Gastroesophageal sphincter (tissue), 4 donors: ENCODE measurements at regions not wholly inside any gene's neighbourhood (a gene's known extent, or its start where the extent isn't known, plus 50 kb on each side); places are given as distances from the start of the nearest gene placed in this dataset.

Source experiments
- ATAC-seq: fragments of 150-250 bp; one replicate; pipeline ENCODE4 v1.9.1; 2016; ENCODE audit warnings: mild to moderate bottlenecking, moderate library complexity
- H3K27ac ChIP-seq, 4 donors: fragments of 200-600 bp; sonication (generic) in 3 of 4; 1 replicate in 3 of 4; 2 replicates in 1 of 4; pipeline ENCODE4 v1.5.1; 2016 to 2019
- H3K27me3 ChIP-seq: fragments of 200-600 bp; sonication (generic); one replicate; pipeline ENCODE4 v1.5.1; 2019
- H3K36me3 ChIP-seq, 2 donors: fragments of 200-600 bp; sonication (generic); one replicate each; pipeline ENCODE4 v1.5.1; 2019; ENCODE audit warnings: control low read depth in 1 of 2
- H3K4me1 ChIP-seq, 3 donors: fragments of 200-600 bp; sonication (generic); 1 replicate in 2 of 3; 2 replicates in 1 of 3; pipeline ENCODE4 v1.5.1; 2016 to 2019; ENCODE audit warnings: control low read depth in 2 of 3
- H3K4me3 ChIP-seq, 2 donors: fragments of 200-600 bp; sonication (generic); one replicate each; pipeline ENCODE4 v1.5.1; 2019; ENCODE audit warnings: mild to moderate bottlenecking in 1 of 2, moderate library complexity in 1 of 2
- H3K9me3 ChIP-seq, 3 donors: fragments of 200-600 bp; sonication (generic); one replicate each; pipeline ENCODE4 v1.5.1; 2017 to 2019; ENCODE audit warnings: control low read depth in 2 of 3
- EP300 ChIP-seq: sonication (generic); formaldehyde crosslinking; IDR thresholded peaks from one replicate; pipeline ENCODE4 v1.6.1; 2017; ENCODE audit warnings: antibody characterized with exemption, mild to moderate bottlenecking
- POLR2A ChIP-seq, 2 donors: fragments of 450-650 bp; IDR thresholded peaks; one replicate each; pipeline ENCODE4 v1.6.1; 2017; ENCODE audit warnings: antibody characterized with exemption in 2 of 2, mild to moderate bottlenecking in 2 of 2, moderate library complexity in 1 of 2
- POLR2AphosphoS5 ChIP-seq: sonication (generic); formaldehyde crosslinking; IDR thresholded peaks from one replicate; pipeline ENCODE4 v1.6.1; 2017; ENCODE audit warnings: antibody characterized with exemption
- WGBS, 2 donors: methylation state at CpG; one replicate each; pipeline ENCODE4 v1.1.5; 2018; ENCODE audit warnings: low coverage in 1 of 2; 5-methylcytosine and 5-hydroxymethylcytosine counted together
- TF ChIP-seq, protein P1 (sequence below), 4 experiments: fragments of 200-600 bp in 2 of 4; fragments of 450-650 bp in 2 of 4; sonication (generic) in 1 of 4; IDR thresholded peaks; one replicate each; pipeline ENCODE4 v1.5.1; 2017 to 2019; ENCODE audit warnings: antibody characterized with exemption in 4 of 4, mild to moderate bottlenecking in 2 of 4, moderate library complexity in 2 of 4

DNA sequence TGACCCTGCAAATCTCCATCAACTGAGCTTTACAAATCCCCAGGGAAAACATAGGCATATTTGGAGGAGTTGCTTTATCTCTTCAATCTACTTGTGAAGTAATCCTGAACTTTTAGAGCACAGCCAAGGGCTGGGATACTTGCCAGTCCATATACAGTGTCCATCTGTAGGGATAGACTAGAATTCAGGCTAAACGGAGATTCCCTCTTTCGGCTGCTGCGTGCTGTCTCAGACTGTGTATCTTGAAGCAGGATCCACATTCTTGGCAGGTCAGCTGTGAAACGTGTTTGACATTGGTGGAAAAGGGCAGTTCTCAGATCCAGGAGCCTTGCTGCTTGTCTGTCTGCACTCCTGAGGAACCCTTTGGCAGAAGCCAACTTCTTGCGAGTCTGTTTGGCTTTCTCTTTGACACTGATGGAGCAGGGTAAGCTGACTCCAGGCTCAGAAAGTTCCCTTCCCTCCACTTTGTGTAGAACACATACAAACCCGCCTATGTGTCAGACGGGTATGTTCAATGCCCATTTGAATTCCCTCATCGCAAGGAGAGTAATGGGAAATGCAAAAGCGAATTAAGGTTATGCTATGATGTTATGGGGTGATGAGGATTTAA is 221.8 kb downstream of the MAP2K4 start:
- 19 to 29% methylated on average over 6 to 7 of the region's 9 CpGs for WGBS, 2 donors
- TF ChIP-seq POLR2AphosphoS5: peak; percentile 58
- TF ChIP-seq, protein P1, sequence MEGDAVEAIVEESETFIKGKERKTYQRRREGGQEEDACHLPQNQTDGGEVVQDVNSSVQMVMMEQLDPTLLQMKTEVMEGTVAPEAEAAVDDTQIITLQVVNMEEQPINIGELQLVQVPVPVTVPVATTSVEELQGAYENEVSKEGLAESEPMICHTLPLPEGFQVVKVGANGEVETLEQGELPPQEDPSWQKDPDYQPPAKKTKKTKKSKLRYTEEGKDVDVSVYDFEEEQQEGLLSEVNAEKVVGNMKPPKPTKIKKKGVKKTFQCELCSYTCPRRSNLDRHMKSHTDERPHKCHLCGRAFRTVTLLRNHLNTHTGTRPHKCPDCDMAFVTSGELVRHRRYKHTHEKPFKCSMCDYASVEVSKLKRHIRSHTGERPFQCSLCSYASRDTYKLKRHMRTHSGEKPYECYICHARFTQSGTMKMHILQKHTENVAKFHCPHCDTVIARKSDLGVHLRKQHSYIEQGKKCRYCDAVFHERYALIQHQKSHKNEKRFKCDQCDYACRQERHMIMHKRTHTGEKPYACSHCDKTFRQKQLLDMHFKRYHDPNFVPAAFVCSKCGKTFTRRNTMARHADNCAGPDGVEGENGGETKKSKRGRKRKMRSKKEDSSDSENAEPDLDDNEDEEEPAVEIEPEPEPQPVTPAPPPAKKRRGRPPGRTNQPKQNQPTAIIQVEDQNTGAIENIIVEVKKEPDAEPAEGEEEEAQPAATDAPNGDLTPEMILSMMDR (IDR thresholded peaks at IDR 0.05): no peak
- Histone ChIP-seq H3K4me3 (no peak overlapping the region), H3K36me3 (no peaks in the 10 kb centered on the region), H3K27ac (peak overlapping the region; percentile 56 to 78 (median 68)), H3K4me1 (peaks cover 0 to 25% (median 4%) of the 10 kb centered on the region in 3 donors), H3K9me3 (no peaks in the 10 kb centered on the region), H3K27me3 (no peaks in the 10 kb centered on the region)
- peak; percentile 82 for ATAC-seq

DNA sequence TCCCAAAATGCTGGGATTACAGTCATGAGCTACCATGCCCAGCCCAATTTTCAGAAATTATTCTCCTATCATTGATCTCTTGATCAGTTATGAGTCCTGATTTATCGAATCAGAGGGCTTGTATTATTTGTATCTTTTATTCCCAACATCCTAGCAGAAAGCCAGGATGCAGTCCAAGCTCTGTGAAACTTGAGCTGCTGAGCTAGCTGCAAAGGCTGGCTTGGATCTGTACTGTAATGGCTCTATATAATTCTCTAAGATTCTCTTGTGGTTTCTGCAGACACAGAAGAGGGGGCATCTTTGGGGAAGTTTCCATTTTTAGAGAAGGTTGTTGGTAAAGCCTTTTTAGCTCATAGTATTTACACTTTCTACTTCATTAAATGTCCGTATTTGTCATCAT is 227.1 kb downstream of the MAP2K4 start:
- peaks cover 0 to 20% (median 3%) of the 10 kb centered on the region in 3 donors for H3K4me1 ChIP-seq
- no peak for ATAC-seq
- H3K27me3 ChIP-seq: no peaks in the 10 kb centered on the region
- H3K36me3 ChIP-seq: no peaks in the 10 kb centered on the region
- 16 to 31% methylated on average over 2 of the region's 2 CpGs for WGBS, 2 donors
- H3K4me3 ChIP-seq: no peak overlapping the region
- H3K27ac ChIP-seq: no peak overlapping the region
- no peak for TF ChIP-seq EP300
- TF ChIP-seq, protein P1 (IDR thresholded peaks at IDR 0.05): no peak
- TF ChIP-seq POLR2AphosphoS5: no peak
- no peak for TF ChIP-seq POLR2A (IDR thresholded peaks at IDR 0.05)
- no peaks in the 10 kb centered on the region for H3K9me3 ChIP-seq

DNA sequence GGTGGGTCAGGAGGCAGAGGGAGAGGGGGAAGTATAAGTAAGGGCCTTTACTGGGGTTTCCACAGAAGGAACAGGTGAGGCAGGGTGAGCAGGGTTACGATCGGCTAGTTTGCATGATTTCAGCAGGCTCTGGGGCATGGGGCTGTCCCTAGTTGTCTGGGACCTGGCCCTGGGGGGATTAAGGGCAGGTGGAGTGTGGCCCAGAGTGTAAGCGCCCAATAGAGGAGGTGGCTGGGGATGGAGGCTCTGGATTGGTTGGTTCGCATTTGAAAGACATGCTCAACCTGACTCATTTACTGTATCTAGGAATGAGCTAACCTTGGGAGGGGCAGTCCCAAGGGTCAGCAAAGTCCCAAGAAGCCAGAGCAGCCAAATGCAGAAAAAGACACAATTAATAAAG is 230.3 kb downstream of the MAP2K4 start:
- no peaks in the 10 kb centered on the region for H3K9me3 ChIP-seq
- H3K36me3 ChIP-seq: no peaks in the 10 kb centered on the region
- peaks cover 0 to 23% (median 0%) of the 10 kb centered on the region in 3 donors for H3K4me1 ChIP-seq
- WGBS, 2 donors: 94% methylated on average over 2 to 4 of the region's 4 CpGs
- H3K27ac ChIP-seq: peak overlapping the region in 3 of 4 donors; percentile 20 to 71 (median 65)
- H3K27me3 ChIP-seq: no peaks in the 10 kb centered on the region
- no peak for TF ChIP-seq EP300
- TF ChIP-seq POLR2AphosphoS5: no peak
- TF ChIP-seq, protein P1 (IDR thresholded peaks at IDR 0.05): no peak
- no peak overlapping the region for H3K4me3 ChIP-seq
- no peak for ATAC-seq

DNA sequence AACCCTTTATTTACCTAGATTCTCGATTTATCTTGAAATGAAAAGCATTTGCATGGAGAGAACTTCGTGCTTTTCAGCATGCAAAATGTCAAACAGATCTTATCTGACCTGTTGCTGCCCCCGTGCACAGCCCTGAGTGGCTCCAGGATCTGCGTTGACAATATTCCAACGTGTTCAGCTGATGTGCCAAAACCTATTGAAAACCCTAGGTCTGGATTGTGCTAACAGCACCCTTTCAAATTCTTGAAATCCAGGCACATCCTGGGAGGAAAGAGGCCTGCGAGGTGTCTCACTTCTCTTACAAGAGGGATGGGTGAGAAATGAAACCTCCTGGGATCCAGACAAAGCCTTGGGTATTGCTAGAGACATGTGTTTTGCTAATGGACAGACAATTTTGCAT is 231.8 kb downstream of the MAP2K4 start:
- no peak for ATAC-seq
- peak overlapping the region; percentile 57 to 71 (median 64) for H3K27ac ChIP-seq

DNA sequence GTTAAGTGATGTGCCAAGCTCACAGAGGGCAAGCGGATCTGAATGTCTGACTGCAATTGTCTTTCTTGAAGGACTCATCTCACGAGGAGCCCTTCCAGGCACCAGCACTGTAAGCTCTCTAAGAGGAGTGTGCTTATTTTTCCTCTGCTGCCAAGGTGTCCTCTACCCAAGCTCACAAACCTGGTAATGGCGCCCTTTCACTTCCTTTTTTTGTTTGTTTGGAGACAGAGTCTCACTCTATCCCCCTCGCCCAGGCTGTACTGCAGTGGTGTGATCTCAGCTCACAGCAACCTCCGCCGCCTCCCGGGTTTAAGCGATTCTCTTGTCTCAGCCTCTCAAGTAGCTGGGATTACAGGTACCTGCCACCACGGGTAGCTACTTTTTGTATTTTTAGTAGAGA is 233.8 kb downstream of the MAP2K4 start:
- no peak overlapping the region for H3K4me3 ChIP-seq
- no peaks in the 10 kb centered on the region for H3K9me3 ChIP-seq
- TF ChIP-seq EP300 (no peak), POLR2A (IDR thresholded peaks at IDR 0.05) (no peak), POLR2AphosphoS5 (no peak)
- TF ChIP-seq, protein P1 (IDR thresholded peaks at IDR 0.05): no peak
- no peaks in the 10 kb centered on the region for H3K27me3 ChIP-seq
- WGBS, 2 donors: 95% methylated on average over 7 to 9 of the region's 9 CpGs
- ATAC-seq: no peak
- H3K27ac ChIP-seq: no peak overlapping the region
- H3K36me3 ChIP-seq: no peaks in the 10 kb centered on the region
- peaks cover 0 to 45% (median 3%) of the 10 kb centered on the region in 3 donors for H3K4me1 ChIP-seq

More for the DNA sequence above, 231.8 kb downstream of the MAP2K4 start:
- no peaks in the 10 kb centered on the region for H3K9me3 ChIP-seq
- H3K27me3 ChIP-seq: no peaks in the 10 kb centered on the region
- H3K36me3 ChIP-seq: no peaks in the 10 kb centered on the region
- TF ChIP-seq POLR2AphosphoS5: no peak
- no peak for TF ChIP-seq POLR2A (IDR thresholded peaks at IDR 0.05)
- TF ChIP-seq, protein P1 (IDR thresholded peaks at IDR 0.05): no peak
- no peak for TF ChIP-seq EP300
- H3K4me1 ChIP-seq: peaks cover 0 to 37% (median 3%) of the 10 kb centered on the region in 3 donors
- H3K4me3 ChIP-seq: no peak overlapping the region
- 25 to 39% methylated on average over 6 of the region's 6 CpGs for WGBS, 2 donors
